AG09319 (cell line): ENCODE measurements at regions not wholly inside any gene's neighbourhood (a gene's known extent, or its start where the extent isn't known, plus 50 kb on each side); places are given as distances from the start of the nearest gene placed in this dataset.

Experiments
- DNase-seq: peaks from one replicate; pipeline ENCODE4 v3.0.0-alpha.2; 2010; ENCODE audit warnings: low read depth; ENCODE audit errors: extremely low read depth
- CTCF ChIP-seq: IDR thresholded peaks from 2 replicates; pipeline ENCODE4 v1.5.1; 2011; ENCODE audit warnings: low read depth, mild to moderate bottlenecking, inconsistent platforms, low read length, moderate library complexity

GRCh38 chr6:90701146-90701781 lies 114.4 kb upstream of the MAP3K7 start:
- no peak for TF ChIP-seq CTCF
- no peak for DNase-seq

GRCh38 chr6:90695316-90695715 lies 108.4 kb upstream of the MAP3K7 start:
- DNase-seq, result no peak

GRCh38 chr6:90694802-90695201 lies 107.9 kb upstream of the MAP3K7 start:
- no peak for DNase-seq
- TF ChIP-seq CTCF, result no peak

More at GRCh38 chr6:90695316-90695715, 108.4 kb upstream of the MAP3K7 start:
- no peak for TF ChIP-seq CTCF

- DNase-seq, result no peak
- no peak for TF ChIP-seq CTCF
Measured at GRCh38 chr6:90691823-90692222, 105.0 kb upstream of the MAP3K7 start.

- no peak for DNase-seq
- no peak for TF ChIP-seq CTCF
Measured at GRCh38 chr6:90689172-90689571, 102.3 kb upstream of the MAP3K7 start.

- TF ChIP-seq CTCF, result no peak
- DNase-seq, result no peak
Measured at GRCh38 chr6:90687775-90688380, 101.0 kb upstream of the MAP3K7 start.

GRCh38 chr6:90681863-90682262 lies 95.0 kb upstream of the MAP3K7 start:
- TF ChIP-seq CTCF, result no peak
- DNase-seq, result no peak
